HG02870 (cell line): ENCODE measurements at regions not wholly inside any gene's neighbourhood (a gene's known extent, or its start where the extent isn't known, plus 50 kb on each side); places are given as distances from the start of the nearest gene placed in this dataset.
A peak's percentile ranks its signal among the peaks of the same experiment; 100 is the strongest.
"Not testable (repeated sequence)": the region's sequence is repeated elsewhere in the genome, so short reads cannot be mapped to it uniquely, and the experiment has no call there.

Source experiments
- ATAC-seq: cut with Tn5 transposase; IDR thresholded peaks from one replicate; pipeline ENCODE4 v1.9.1; 2021; ENCODE audit warnings: mild to moderate bottlenecking, moderate library complexity; ENCODE audit not compliant: unreplicated experiment

DNA sequence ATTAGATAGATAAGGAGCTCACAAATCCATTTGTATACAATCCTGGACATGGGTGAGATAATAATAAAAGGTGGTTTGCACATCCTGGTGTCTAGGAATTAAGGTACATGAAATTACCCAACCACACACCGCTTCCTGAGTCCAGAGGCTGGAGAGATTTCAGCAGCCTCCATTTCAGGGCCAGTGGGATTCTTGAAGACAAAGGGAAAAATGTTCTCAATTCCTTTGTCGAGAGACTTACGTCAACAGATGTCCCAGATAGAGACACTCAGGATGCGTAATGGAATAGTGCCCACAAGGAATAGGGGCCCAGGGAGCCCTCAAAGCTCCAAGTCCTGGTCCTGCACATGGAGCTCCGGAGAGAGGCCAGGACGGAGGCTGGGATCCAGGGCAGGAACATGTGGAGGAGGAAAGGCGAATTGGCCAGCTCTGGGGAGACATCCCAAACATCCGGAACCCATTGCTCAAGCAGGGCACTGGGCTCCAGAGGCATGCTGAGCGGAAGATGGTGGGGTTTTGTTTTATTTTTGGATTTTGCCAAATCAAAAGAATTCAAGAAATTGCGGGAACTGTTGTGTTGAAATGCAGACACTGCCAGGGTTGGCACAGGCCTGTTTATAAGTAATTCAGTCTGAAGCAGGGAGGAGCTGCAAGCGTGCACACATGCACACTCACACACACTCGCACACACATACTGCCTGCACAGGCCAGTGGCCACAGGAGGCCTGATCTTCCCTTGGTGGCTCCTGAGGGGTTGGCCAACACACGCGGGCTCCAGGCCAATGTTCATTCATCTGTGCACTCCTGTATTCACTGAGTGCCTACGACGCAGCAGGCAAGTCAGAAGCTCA, 97.2 kb downstream of the NOG start:
- no peak for ATAC-seq

DNA sequence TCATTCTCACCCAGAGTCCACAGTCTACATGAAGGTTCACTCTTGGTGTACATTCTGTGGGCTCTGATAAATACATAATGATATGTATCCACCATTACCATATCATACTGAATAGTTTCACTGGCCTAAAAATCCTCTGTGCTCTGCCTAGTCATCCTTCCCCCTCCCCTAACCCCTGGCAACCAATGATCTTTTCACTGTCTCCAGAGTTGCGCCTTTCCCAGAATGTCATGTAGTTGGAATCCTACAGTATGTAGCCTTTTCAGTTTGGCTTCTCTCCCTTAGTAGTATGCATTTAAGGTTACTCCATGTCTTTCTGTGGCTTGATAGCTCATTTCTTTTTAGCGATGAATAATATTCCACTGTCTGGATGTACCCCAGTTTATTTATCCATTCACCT, 101.3 kb downstream of the NOG start:
- no peak for ATAC-seq

DNA sequence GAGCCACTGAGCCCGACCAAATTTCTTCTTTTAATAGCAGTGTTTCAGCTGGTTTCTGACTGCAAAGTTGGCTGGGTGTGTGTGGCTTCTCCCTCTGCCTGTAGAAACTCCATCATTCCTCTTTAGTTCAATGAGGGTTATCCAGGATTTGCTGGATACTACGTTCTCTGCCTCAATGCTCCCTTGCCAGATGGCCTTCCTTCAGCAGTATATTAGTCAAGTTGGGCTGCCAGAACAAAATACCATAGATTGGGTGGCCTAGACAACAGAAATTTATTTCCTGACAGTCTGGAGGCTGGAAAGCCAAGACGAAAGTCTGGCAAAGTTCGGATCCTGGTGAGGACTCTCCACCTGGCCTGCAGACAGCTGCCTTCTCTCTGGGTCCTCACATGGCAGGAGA, 103.7 kb downstream of the NOG start:
- ATAC-seq = no peak

DNA sequence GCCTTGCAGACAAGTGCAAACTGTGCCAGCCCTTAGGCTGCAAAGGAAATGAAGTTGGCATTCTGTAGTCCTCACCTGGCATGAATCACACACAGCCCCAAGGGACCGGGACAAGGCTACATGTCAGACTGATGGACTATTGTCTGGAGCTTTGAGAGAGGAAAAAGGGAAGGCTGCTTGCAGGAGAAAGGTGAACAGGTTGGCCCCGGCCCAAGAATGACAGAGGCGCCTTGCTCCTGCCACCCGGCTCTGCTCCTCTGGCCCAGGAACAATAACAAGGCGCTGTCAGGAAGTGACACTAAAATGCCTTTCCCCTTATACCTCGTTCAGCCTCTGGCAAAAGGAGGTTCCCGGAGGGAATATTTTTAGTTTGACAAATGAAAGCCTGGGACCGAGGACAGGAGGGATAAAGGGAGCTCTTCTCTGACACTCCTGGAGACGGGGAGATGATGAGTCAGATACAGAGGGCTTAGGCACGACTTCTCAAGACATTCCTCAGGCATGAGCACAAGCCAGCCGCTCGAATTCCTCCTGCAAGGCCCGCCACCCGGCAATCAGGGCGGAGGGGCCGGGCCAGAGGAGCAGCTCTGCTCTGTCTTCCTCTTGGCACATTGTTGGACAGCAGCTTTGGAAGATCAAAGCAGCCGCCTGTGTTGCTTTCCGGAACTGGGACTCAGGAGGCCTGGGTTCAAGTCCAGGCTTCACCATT, 105.8 kb downstream of the NOG start:
- ATAC-seq = no peak

DNA sequence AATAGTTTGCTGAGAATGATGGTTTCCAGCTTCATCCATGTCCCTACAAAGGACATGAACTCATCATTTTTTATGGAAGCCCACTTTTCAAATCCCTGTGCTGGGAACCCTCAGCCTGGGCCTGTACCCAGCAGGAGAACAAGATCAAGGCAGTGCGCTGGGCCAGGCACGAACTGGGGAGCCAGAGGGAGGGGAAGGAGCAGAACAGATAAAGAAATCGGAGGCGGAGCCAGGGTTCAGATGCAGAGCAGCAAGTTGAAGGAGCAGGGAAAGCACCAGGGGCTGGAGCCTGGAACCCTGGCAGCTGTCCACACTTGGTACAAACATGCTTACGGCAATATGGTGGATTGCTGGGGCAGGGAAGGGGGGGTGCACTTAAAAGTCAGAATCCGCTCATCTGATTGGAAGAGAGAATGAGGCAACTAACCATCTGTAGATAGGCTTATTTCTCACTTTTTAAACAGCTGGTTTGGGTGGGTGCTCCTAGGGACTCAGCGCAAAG, 107.5 kb downstream of the NOG start:
- ATAC-seq = no peak

DNA sequence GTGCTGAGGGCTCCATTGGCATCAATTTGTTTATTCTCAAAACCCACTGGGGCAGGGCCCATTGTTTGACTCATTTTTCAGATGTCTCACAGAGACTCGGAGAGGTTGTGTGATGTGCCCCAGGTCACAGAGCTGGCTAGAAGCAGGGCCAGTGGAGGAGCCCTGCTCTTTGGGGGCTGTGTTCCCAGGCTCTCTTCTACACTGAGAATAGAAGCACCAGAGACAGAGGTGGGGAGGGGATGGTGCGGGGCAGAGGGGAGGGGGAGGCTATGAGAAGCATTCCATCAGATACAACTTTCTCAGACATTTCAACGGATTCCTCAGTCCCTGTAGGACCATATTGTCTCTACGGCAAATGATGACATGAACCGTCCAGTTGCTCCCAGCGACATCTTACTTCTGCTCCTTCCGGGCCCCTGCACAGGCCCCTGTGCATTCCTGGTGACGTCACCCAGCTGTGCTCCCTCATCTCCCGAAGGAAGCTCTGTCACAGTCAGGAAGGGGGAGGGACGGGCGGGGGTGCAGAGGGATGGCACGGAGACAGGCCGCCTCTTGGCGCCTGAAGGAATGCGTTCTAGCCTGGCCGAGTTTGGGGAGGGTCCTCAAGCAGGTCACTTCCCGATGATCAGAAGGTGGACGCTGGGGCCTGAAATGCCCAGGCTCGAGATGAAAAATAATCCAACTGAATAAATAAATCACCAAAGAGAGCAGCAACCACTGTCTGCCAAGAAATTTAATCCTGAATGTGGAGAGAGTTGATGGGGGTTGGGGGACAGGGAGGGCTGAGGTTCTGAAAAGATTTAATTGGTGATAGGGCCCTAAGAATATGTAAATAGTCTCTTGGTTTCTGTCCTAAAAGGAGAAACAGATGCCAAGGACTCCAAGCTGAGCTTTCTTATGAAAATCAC, 114.1 kb downstream of the NOG start:
- ATAC-seq = no peak

DNA sequence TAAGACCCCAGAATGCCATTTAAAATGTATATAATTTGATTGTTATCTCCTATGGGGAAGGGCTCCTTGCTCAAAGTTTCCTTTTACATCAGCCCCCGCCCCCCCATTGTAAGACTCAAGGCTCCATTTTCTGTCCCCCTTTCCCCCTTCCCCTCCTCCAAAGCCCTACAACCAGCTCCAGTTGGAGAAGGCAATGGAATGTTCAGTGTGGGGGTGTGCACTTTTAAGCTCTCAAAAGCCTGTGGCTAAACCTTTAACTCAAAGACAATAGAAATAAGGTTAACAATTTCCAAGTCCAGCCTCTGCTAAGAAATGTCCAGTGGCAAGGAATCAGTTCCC, 114.7 kb downstream of the NOG start:
- ATAC-seq = no peak

DNA sequence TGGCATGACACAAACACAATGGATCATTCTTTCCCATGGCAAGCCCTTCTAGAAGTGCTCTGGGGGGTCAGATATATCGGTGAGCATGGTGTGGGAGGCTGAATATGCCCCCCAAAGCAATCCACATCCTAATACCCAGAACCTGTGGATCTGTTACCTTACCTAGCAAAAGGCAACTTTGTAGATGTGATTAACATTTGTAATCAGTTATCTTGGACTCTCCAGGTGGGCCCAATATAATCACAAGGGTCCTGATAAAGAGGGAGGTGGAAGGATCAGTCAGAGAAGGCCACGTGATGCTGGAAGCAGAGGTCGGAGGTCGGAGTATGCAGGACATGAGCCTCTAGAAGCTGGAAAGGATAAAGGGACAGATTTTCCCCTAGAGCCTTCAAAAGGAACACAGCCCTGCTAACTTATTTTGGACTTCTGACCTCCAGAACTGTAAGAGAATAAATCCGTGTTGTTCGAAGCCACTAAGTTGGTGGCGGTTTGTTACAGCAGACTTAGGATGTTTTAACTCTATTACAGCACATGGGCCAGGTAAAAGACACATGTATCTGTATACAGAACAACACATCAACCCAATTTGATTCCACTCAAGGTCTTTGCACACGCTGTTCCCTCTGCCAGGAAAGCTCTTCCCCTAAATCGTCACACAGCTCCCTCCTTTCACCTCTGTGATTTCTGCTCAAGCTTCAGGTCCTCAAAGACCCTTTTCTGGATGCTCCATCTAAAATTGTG, 115.3 kb downstream of the NOG start:
- no peak for ATAC-seq

DNA sequence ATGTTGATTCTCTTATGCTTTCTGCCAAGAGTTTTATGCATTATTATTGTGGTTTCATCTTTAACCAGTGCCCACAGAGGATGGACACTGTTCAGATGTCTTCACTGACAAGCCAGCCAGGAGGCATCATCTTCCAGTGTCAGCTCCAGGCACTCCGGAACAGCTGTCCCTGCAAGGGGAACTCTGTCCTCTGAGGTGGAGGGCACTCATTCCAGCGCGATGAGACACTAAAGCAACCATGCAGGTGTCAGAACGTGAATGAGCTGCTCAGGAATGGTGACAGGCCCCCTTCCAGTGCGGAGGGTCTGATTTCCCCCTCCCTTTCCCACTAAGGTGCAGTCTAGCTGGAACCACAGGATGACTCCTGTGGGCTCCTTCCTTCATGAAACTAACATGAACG, 117.5 kb downstream of the NOG start:
- no peak for ATAC-seq

DNA sequence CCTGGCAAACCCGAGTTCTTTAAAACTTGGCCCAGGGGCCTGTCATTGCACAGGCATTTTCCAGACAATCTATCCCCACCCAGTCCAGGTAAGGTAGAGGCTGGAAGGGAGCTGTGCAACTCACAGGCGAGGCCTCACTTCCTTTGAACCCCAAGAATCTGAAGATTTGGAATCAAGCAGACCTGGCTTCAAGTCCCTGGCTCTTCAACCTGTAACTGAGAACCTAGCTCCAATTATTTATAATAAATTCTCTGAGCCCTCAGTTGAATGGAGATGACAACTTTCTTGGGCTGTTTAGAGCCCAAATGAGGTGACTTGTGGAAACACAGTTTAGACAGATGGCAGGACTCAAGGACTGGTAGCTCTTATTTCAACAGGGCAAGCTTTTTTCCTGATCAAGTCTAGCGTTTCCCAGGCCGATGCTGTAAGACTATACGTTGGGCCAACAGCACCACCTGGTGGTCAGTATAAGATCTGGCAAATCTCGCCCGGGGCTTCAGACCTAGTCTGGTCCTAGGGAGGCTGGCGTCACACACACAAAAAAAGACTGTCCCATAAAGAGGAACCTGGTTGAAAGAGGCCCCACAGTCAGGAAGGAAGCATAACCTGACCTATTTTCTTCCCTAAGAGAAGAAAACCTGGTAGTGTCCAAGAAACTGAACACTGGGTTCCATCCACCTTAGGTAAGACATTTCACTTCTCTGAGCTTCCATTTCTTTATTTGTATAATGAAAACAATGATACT, 117.9 kb downstream of the C17orf67 start:
- ATAC-seq = peak; percentile 80

DNA sequence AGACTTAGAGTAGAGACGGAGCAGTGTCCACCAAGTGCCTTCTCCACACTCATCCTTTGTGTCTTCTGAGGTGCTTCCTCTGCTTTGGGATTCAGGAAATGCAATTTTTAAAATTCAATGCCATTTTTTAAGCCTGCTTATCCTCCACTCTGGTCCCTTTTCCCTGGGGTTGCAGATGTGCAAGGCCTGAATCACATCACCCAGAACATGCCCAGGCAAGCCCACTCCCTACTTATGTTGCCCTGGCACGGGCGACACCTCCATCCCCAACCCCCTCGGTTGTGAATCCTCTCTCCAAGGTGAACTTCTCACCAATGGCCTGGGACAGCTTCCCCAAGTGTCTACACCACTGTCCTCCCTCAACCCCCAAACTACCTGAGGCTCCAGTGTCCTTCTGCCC, 116.2 kb downstream of the C17orf67 start:
- ATAC-seq = no peak

DNA sequence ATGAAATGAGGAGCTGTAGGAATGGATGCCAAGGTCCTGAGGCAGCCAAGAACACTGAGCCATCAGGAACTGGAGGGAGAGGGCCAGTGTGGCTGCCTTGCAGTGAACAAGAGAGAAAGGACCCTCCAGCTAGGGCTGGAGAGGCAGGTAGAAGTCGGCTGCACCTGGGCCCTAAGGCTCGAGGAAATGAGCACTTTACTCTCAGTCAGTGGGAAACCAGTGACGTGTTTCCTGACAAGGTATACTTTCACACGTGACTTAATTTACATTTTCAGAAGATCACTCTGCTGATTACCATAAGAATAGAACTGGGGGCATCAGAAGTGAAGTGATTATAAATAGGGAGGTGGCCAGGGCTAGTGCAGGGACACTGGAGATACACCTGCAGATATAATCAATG, 115.2 kb downstream of the C17orf67 start:
- no peak for ATAC-seq

DNA sequence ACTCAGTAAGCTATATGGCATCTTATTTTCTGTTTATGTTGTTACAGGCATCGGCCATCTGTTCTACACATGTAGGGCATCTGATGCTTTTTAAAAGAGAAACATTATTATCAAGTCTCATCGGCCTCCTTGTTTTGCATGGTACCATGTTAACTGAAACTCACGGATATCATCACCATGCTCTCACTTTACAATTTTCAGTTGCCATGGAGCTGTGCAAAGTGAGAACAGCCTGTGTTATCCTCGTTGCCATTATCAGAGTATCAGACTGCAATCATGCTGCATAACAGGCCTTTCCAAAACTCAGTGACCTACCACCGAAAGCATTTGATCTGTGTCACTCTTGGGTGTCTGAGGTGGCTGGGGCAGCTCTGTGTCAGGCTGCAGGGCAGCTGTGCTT, 110.3 kb downstream of the C17orf67 start:
- ATAC-seq = no peak

DNA sequence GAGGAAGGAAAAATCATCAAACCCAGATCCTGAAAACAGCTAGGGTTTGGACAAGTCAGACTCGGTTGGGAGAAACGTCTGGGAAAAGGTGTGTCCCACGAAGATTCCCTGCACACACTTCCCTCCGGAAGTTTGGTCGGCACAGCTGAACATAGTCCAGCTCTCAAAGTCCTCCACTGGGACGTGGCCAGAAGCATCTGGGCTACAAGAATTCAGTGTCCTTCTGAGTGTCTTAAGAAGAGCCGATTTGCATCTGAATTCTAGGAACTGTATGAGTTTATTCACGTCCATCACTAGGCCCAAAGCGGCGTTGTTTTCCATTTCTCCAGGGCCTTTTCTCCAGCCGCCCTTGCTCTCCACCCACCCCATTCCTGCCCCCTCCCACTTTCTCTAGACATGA, 109.1 kb downstream of the C17orf67 start:
- ATAC-seq = no peak

DNA sequence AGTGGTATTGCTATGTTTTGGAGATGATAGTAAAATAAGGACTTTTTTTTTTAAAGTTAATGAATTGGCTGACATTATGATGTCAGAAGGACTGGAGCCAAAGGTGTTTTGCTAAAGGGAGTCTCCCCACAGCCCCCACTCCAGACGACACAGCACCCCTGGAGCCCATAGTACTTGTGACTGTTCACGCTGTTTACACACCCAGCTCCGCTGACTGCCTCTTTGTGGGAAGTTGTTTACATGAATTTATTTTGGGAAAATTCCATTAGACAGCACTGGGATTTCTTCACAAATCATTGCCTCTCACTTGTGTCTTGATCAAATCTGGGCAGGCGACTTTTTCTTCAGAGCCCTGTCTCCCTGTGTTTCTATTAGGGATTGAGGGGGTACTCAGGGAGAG, 108.6 kb downstream of the C17orf67 start:
- no peak for ATAC-seq

DNA sequence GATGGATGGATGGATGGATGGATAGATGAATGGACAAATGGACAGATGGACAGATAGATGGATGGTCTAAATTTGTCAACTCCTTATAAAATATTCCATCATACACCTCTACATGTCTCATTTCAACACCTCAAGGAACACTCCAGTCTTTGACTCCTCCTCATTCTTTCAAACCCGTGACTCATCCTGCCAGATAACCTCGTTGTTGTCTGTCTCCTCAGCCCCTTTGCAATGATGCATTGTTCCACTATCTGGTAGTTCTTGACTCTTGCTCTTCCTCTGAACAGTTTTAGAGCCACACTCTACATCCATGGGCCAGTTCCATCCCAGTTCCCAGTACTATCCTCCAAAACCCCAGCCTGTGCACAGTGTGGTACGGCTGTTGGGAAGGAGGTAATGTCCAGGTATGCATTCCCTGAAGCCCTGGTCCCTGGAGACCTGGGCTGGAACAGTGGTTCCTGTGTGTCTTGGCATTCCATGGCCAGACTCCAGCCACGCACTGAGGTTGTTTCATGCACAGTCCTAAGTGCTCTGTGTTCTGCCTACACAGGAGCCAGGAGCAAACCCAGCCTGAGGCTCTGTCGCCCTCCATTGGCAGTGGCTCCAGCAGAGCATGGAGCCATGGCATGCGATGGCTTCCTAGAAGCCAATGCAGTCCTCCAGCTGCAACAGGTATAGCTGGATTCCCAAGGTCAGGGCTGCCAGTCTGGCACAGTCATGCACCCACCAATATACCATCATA, 105.7 kb downstream of the C17orf67 start:
- ATAC-seq = no peak

DNA sequence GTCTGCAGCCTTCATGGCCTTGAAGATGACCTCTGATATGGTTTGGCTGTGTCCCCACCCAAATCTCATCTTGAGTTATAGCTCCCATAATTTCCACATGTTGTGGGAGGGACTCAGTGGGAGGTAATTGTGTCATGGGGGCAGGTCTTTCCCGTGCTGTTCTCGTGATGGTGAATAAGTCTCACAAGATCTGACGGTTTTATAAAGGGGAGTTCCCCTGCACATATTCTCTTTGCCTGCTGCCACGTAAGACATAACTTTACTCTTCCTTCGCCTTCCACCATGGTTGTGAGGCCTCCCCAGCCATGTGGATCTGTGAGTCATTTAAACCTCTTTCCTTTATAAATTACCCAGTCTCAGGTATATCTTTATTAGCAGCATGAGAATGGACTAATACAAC, 102.6 kb downstream of the C17orf67 start:
- not testable (repeated sequence) for ATAC-seq

DNA sequence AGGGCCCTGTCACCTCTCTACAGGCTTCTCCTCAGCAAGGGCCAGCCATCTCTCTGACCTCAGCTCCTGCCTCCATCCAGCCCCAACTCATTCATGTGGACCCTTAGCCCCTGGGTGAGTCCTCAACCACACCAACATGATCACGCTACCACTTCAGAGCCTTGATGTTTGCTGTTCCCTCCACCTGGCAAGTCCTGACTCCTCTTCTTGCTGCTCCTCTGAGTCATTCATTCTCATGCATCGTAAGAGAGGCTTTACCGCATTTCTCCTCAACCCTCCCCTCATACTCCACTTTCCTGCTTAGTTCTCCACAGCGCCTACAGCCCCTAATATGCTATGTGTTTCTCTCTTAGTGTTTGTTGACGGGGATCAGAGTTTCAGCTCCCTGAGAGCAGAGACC, 99.9 kb downstream of the C17orf67 start:
- ATAC-seq = no peak

DNA sequence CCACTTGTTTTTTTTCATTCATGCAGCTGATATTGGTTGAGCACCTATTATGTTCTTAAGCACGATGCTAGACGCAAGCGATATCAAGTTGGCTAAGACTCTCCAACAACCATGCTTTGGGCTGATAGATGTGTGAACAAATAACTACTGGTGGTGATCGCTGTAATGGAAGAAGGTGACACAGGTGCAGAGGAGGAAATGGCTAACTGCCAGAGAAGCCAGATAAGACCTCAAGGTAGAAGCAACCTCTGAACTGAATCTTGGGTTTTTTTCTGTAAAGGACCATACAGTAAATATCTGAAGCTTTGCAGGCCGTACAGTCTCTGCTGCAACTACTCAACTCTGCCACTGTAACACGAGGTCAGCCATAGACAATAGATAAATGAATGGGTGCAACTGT, 97.9 kb downstream of the C17orf67 start:
- no peak for ATAC-seq
